Neural crest cell (in vitro differentiated cells): ENCODE measurements at regions not wholly inside any gene's neighbourhood (a gene's known extent, or its start where the extent isn't known, plus 50 kb on each side); places are given as distances from the start of the nearest gene placed in this dataset.

Experiments used
- DNase-seq: peaks from one replicate; pipeline ENCODE4 v3.0.0; 2021; ENCODE audit warnings: low read depth, mixed read lengths, low spot score
- H3K27ac Mint-ChIP-seq: one replicate; pipeline ENCODE4 v1.8.0; 2021; ENCODE audit warnings: mild to moderate bottlenecking, mixed read lengths; ENCODE audit not compliant: unreplicated experiment
- H3K27me3 Mint-ChIP-seq: 2 replicates; pipeline ENCODE4 v1.8.0; 2021; ENCODE audit warnings: low read depth, mild to moderate bottlenecking, mixed read lengths
- H3K36me3 Mint-ChIP-seq: 2 replicates; pipeline ENCODE4 v1.8.0; 2021; ENCODE audit warnings: low read depth, mild to moderate bottlenecking, mixed read lengths
- H3K4me1 Mint-ChIP-seq: 2 replicates; pipeline ENCODE4 v1.8.0; 2021; ENCODE audit warnings: mixed read lengths
- H3K4me3 Mint-ChIP-seq: one replicate; pipeline ENCODE4 v1.8.0; 2021; ENCODE audit warnings: mild to moderate bottlenecking, mixed read lengths
- H3K9me3 Mint-ChIP-seq: 2 replicates; pipeline ENCODE4 v1.8.0; 2021; ENCODE audit warnings: mixed read lengths
- TF ChIP-seq, protein P1 (sequence below): fragments of 200-600 bp; sonication (generic); conservative IDR thresholded peaks from 2 replicates; pipeline ENCODE4 v1.5.0; 2021; ENCODE audit warnings: antibody characterized with exemption, mild to moderate bottlenecking

DNA sequence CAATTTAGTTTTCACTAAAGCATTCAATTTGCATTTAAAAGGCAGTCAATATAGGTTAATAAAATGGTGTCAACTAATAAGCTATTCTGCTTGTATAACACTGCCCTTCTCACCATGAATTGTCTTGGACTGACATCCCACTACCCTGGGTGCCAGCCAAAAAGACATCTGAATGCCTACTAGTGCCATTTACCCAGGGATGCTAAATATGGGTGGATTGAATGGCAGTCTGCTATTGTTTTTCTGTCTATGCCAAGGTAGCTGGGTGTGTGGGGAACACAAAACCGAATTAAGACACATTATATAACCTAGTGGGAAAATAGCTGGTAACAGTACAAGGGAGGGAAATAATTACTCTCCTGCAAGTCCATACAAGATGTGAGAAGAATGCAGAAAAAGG, 240.0 kb upstream of the CFAP20DC start:
- H3K9me3 Mint-ChIP-seq = peaks cover 18% of the 10 kb centered on the region
- no peak for DNase-seq
- no peak overlapping the region for H3K27ac Mint-ChIP-seq
- peaks cover 9% of the 10 kb centered on the region for H3K36me3 Mint-ChIP-seq
- TF ChIP-seq, protein P1, sequence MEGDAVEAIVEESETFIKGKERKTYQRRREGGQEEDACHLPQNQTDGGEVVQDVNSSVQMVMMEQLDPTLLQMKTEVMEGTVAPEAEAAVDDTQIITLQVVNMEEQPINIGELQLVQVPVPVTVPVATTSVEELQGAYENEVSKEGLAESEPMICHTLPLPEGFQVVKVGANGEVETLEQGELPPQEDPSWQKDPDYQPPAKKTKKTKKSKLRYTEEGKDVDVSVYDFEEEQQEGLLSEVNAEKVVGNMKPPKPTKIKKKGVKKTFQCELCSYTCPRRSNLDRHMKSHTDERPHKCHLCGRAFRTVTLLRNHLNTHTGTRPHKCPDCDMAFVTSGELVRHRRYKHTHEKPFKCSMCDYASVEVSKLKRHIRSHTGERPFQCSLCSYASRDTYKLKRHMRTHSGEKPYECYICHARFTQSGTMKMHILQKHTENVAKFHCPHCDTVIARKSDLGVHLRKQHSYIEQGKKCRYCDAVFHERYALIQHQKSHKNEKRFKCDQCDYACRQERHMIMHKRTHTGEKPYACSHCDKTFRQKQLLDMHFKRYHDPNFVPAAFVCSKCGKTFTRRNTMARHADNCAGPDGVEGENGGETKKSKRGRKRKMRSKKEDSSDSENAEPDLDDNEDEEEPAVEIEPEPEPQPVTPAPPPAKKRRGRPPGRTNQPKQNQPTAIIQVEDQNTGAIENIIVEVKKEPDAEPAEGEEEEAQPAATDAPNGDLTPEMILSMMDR = no peak
- H3K4me3 Mint-ChIP-seq = no peak overlapping the region
- no peaks in the 10 kb centered on the region for H3K4me1 Mint-ChIP-seq
- H3K27me3 Mint-ChIP-seq = no peaks in the 10 kb centered on the region

DNA sequence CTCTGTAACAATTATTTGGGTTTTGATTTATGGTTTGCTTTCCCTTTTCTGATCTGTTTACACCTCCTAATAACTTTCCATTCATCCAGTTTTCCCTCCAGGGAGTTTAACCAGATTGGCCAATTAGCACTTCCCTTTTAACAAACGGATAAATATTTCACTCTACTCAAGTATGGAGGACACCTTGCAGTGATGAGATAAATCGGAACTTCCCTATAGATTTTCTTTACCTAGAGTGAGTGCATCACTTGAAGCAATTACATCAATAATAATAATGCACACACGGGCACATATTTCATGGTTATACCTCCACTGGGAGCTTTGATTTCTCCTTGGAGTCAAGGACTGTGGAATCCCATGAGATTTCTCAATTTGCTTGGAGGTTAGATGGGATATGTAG, 239.1 kb upstream of the CFAP20DC start:
- Mint-ChIP-seq H3K4me3 (no peak overlapping the region), H3K36me3 (peaks cover 6% of the 10 kb centered on the region), H3K4me1 (no peaks in the 10 kb centered on the region), H3K9me3 (peaks cover 15% of the 10 kb centered on the region), H3K27ac (no peak overlapping the region), H3K27me3 (no peaks in the 10 kb centered on the region)
- TF ChIP-seq, protein P1 = no peak
- no peak for DNase-seq

DNA sequence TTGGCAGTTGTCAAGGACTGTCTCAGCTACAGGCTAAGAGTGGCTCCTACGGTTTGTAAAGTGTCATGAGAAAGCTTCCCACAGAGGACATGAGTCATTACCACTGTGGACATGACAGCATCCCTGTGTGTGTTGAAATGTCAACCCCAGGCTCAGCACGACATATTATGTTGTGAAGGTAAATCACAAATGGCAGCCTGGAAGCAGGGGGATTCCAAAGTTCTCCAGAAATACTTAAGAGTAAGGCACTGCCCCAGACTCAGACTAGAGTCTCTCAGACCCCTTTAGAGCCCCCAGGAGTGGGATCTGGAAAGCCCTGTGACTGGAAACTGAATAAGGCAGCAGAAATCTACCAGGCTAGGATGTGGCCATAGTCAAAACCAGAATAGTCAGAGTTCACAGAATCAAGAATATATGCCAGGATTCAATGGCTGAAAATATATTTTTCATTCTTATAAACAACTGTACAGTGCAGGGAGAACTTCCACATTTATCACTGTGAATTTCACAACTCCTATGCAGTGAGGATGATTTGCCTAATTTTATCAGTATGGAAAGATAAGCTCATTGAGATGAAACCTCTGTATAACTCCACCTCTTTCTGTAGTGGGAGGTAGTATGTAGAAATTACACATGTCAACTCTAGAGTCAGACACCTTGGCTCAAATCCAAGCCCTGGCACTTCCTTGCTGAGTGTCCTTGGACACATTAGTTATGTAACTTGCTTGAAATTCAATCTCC, 237.1 kb upstream of the CFAP20DC start:
- Mint-ChIP-seq H3K4me1 (no peaks in the 10 kb centered on the region), H3K4me3 (no peak overlapping the region), H3K27me3 (no peaks in the 10 kb centered on the region), H3K36me3 (no peaks in the 10 kb centered on the region), H3K27ac (no peak overlapping the region), H3K9me3 (peaks cover 3% of the 10 kb centered on the region)
- no peak for DNase-seq
- TF ChIP-seq, protein P1 = no peak

DNA sequence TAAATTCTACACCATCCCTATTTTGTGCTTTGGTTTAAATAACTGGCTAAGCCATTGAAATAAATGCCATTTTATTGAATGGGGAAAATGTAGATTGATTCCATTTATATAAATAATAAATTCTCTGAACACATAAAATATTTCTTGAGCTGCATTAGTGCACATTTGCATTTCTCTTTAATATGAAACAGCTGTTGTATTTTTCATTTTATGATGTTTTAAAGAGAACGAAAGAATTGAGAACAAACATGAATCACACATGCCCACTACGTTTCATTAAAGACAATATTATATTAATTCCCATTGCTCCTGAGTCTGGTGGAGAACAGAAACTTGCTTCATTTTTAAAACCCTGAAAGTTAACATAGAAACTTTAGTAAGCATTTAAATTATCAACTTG, 235.7 kb upstream of the CFAP20DC start:
- peaks cover 6% of the 10 kb centered on the region for H3K9me3 Mint-ChIP-seq
- TF ChIP-seq, protein P1 = no peak
- DNase-seq = no peak
- H3K36me3 Mint-ChIP-seq = no peaks in the 10 kb centered on the region
- no peak overlapping the region for H3K27ac Mint-ChIP-seq
- H3K27me3 Mint-ChIP-seq = no peaks in the 10 kb centered on the region
- H3K4me3 Mint-ChIP-seq = no peak overlapping the region
- no peaks in the 10 kb centered on the region for H3K4me1 Mint-ChIP-seq

DNA sequence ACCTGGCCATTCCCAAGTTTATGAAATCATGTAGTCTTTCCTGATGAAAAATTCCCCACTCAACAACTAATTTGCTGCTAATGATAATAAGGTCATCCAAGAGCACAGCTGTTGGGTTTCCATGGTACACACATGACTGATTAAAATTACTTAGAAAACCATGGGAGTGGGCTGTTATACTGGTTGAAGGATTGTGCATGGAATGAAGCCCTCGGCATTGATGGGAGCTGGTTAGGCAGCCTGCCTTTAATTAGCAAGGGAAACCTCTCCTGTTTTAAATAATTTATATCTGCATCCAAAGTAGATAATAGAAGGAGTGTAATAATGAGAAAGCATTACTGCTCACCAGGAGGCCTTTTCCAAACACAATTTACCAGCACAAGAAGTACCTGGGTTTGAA, 235.1 kb upstream of the CFAP20DC start:
- Mint-ChIP-seq H3K27me3 (no peaks in the 10 kb centered on the region), H3K27ac (no peak overlapping the region)
- no peak for DNase-seq

More for the DNA sequence above, 235.1 kb upstream of the CFAP20DC start:
- H3K9me3 Mint-ChIP-seq = peaks cover 9% of the 10 kb centered on the region
- no peaks in the 10 kb centered on the region for H3K36me3 Mint-ChIP-seq
- no peaks in the 10 kb centered on the region for H3K4me1 Mint-ChIP-seq
- H3K4me3 Mint-ChIP-seq = no peak overlapping the region
- TF ChIP-seq, protein P1 = no peak
